ENCODE measurements at regions not wholly inside any gene's neighbourhood (a gene's known extent, or its start where the extent isn't known, plus 50 kb on each side); places are given as distances from the start of the nearest gene placed in this dataset.

- TF ChIP-seq ZBTB43 (CRISPR knock-in tag; IDR thresholded peaks at IDR 0.05) (no peak), TBP (optimal IDR thresholded peaks at IDR 0.05; ENCODE audit: low read depth, low read length) (no peak), CREB1 (IDR thresholded peaks at IDR 0.05) (no peak), CREB1 (CRISPR knock-in tag; IDR thresholded peaks at IDR 0.05) (no peak), TRIM24 (IDR thresholded peaks at IDR 0.05) (0 out of 4 replicates have a peak, but pooled peaks of 1 of the 2 experiments have one; percentile 27), EZH2 (IDR thresholded peaks at IDR 0.05; ENCODE audit: borderline replicate concordance, low read depth, low read length) (no peak)
Observed at GRCh38 chr10:45560262-45560661, 112.3 kb downstream of the ZFAND4 start (continued).

GRCh38 chr10:45558425-45558824 lies 114.1 kb downstream of the ZFAND4 start:
- Histone ChIP-seq H3K27ac (ENCODE audit: extremely low read depth, low read depth, low read length) (peak overlapping the region; percentile 24; the same call in 2 of the 3 replicates), H2AFZ (ENCODE audit: low read depth, low read length) (peak overlapping the region; percentile 28)
- TF ChIP-seq ZBTB2 (IDR thresholded peaks at IDR 0.05) = no peak
- TF ChIP-seq PHTF2 (CRISPR knock-in tag; IDR thresholded peaks at IDR 0.05) = 0 out of 2 replicates have a peak, but pooled peaks have one; percentile 38
- no peak for TF ChIP-seq ZFP1 (CRISPR knock-in tag; IDR thresholded peaks at IDR 0.05)
- no peak for TF ChIP-seq CBX8 (IDR thresholded peaks at IDR 0.05; ENCODE audit: borderline replicate concordance, extremely low read depth, low read depth, low read length, poor library complexity, severe bottlenecking)
- no peak for TF ChIP-seq HSF4 (CRISPR knock-in tag; IDR thresholded peaks at IDR 0.05; ENCODE audit: borderline replicate concordance)
- no peak for TF ChIP-seq POLR3A (IDR thresholded peaks at IDR 0.05; ENCODE audit: borderline replicate concordance, extremely low read depth, insufficient read depth, insufficient read length)
- no peak for TF ChIP-seq ZNF280A (IDR thresholded peaks at IDR 0.05; ENCODE audit: low read depth, partially characterized antibody)
- TF ChIP-seq ZNF449 (CRISPR knock-in tag; IDR thresholded peaks at IDR 0.05) = no peak
- TF ChIP-seq RFX1 (IDR thresholded peaks at IDR 0.05) = no peak
- no peak for TF ChIP-seq L3MBTL2 (IDR thresholded peaks at IDR 0.05)

More at GRCh38 chr10:45558425-45558824, 114.1 kb downstream of the ZFAND4 start:
- Histone ChIP-seq H3K9ac (ENCODE audit: insufficient read depth in 1 of 2, low read depth in 2 of 2, low read length in 2 of 2) (no peak overlapping the region), H3K4me2 (ENCODE audit: insufficient read depth, low read length) (no peak overlapping the region; the same call in 1 of the 2 replicates), H3K4me3 (no peak overlapping the region), H3K27me3 (ENCODE audit: control insufficient read depth in 2 of 2, insufficient read depth in 2 of 2, low read length in 2 of 2) (no peaks in the 10 kb centered on the region), H3K36me3 (ENCODE audit: control insufficient read depth, insufficient read depth, low read length) (peaks cover 6% of the 10 kb centered on the region; the same call in 2 of the 3 replicates), H3K9me3 (replicated peaks; ENCODE audit: control insufficient read depth, insufficient read depth, low read depth, low read length) (no peaks in the 10 kb centered on the region), H3K79me2 (ENCODE audit: control insufficient read depth, insufficient read depth, low read length) (peaks cover 30% of the 10 kb centered on the region), H4K20me1 (replicated peaks; ENCODE audit: control insufficient read depth, insufficient read depth, low read length) (no peaks in the 10 kb centered on the region), H3K9me1 (ENCODE audit: control insufficient read depth, insufficient read depth, low read length) (no peaks in the 10 kb centered on the region), H3K4me1 (replicated peaks in 1 of 2; ENCODE audit: control insufficient read depth in 2 of 2, insufficient read depth in 2 of 2, low read length in 2 of 2) (peaks cover 0 to 15% of the 10 kb centered on the region in 2 experiments; a peak in 4 of 5 replicates)
- DNase-seq (ENCODE audit: extremely low read depth in 1 of 4, low spot score in 3 of 4) (no peak), ATAC-seq (peak; percentile 31), FAIRE-seq (no peak)
- in situ Hi-C loops (cut with MboI) (no loop called here), intact Hi-C loops (cut with micrococcal nuclease) (no loop called here)
- CTCF ChIA-PET (ENCODE audit: low intra/inter-chr PET ratio) = no interaction called here
- 75% methylated on average over 7 of the region's 7 CpGs for WGBS (ENCODE audit: insufficient coverage, low coverage, missing lambda C conversion rate)
- POLR2A ChIA-PET = interaction anchor here (1.8 kb wide), 1 partner anchor 23 kb away, joined by 9 read pairs; no protein-coding TSS in a partner anchor
- no TSS peak for BruUV-seq (replicated peaks)

Measured in K562 (cell line).